ENCODE measurements at regions not wholly inside any gene's neighbourhood (a gene's known extent, or its start where the extent isn't known, plus 50 kb on each side); places are given as distances from the start of the nearest gene placed in this dataset.

DNA sequence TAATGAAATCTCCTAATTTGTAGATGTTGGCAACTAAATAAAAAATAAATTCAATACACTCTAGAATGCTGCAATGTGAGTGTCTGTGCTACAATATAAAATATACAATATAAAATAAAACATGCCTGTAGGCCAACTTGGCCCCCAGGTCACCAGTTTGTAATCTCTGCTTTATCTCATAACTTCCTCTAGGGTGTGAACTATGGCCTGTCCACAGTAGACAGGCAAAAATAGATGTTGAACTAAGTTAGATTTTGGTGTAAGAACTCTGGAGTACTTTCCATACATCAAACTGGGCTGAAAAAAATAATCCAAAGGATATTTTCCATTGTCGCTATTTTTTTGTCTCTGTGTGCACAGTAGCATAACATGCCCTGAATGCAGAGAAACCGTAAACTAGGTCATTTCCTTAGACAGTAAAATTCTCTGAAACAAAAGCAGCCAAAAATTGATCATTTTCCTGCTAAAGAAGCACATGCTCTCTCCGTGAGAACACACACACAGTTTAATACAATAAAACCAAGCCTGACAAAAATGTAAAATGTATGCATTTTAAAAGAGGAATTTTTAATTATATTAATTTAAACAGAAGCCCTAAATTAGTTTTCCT lies 98.5 kb upstream of the ZFP64 start:
- Histone ChIP-seq H3K36me3 (no peaks in the 10 kb centered on the region), H3K4me3 (ENCODE audit: low read depth in 1 of 2, low read length in 1 of 2) (no peak overlapping the region), H3K27ac (no peak overlapping the region), H3K9me3 (no peaks in the 10 kb centered on the region), H3K27me3 (no peaks in the 10 kb centered on the region), H3K4me1 (ENCODE audit: control insufficient read depth in 1 of 2, insufficient read depth in 1 of 2, low read depth in 1 of 2, low read length in 1 of 2) (no peaks in the 10 kb centered on the region)
- TF ChIP-seq, protein P1, sequence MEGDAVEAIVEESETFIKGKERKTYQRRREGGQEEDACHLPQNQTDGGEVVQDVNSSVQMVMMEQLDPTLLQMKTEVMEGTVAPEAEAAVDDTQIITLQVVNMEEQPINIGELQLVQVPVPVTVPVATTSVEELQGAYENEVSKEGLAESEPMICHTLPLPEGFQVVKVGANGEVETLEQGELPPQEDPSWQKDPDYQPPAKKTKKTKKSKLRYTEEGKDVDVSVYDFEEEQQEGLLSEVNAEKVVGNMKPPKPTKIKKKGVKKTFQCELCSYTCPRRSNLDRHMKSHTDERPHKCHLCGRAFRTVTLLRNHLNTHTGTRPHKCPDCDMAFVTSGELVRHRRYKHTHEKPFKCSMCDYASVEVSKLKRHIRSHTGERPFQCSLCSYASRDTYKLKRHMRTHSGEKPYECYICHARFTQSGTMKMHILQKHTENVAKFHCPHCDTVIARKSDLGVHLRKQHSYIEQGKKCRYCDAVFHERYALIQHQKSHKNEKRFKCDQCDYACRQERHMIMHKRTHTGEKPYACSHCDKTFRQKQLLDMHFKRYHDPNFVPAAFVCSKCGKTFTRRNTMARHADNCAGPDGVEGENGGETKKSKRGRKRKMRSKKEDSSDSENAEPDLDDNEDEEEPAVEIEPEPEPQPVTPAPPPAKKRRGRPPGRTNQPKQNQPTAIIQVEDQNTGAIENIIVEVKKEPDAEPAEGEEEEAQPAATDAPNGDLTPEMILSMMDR (IDR thresholded peaks at IDR 0.05) = no peak

DNA sequence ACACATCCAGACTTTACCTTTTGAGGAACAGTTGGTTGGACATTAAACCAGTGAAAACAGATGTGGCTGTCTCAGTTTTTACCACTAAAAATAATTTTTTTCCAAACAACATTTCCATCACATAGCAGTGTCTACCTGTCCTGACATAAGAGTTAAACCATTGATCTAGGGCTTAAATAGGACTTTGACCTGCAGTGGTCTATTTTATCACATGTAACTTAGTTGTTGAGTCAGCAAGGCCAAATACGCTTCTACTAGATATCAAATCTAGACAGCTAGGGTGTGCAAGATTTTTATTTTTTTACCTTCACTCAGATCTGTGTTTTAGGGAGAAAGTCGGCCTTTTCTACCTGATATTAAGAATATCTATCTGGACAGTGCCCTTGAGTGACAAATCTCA lies 88.8 kb upstream of the ZFP64 start:
- TF ChIP-seq, protein P1 (IDR thresholded peaks at IDR 0.05) = no peak
- Histone ChIP-seq H3K4me3 (ENCODE audit: low read depth in 1 of 2, low read length in 1 of 2) (no peak overlapping the region), H3K27me3 (no peaks in the 10 kb centered on the region), H3K4me1 (ENCODE audit: control insufficient read depth in 1 of 2, insufficient read depth in 1 of 2, low read depth in 1 of 2, low read length in 1 of 2) (peaks cover 11 to 17% of the 10 kb centered on the region in 2 experiments), H3K36me3 (no peaks in the 10 kb centered on the region), H3K27ac (no peak overlapping the region), H3K9me3 (no peaks in the 10 kb centered on the region)

DNA sequence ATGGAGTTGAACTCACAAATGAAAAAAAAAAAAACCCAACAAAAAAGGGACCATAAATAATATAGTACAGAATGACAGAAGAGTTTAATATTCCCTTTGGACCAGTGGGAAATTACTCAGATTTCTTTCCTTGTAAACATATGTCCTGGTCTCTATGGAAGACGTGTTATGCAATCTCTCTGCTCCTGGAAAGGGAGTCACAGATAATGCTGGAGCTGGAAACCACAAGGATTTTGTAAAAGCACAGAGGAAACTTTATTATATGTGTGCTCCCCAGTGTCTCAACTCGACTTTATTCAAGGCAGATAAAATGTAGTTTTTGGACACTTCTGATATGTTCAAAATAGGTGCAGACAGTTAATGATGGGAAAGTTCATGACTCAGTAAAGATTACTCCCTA lies 88.1 kb upstream of the ZFP64 start:
- Histone ChIP-seq H3K27me3 (no peaks in the 10 kb centered on the region), H3K4me3 (ENCODE audit: low read depth in 1 of 2, low read length in 1 of 2) (no peak overlapping the region), H3K4me1 (ENCODE audit: control insufficient read depth in 1 of 2, insufficient read depth in 1 of 2, low read depth in 1 of 2, low read length in 1 of 2) (peaks cover 11 to 17% of the 10 kb centered on the region in 2 experiments), H3K36me3 (no peaks in the 10 kb centered on the region), H3K9me3 (no peaks in the 10 kb centered on the region), H3K27ac (no peak overlapping the region)
- TF ChIP-seq, protein P1 (IDR thresholded peaks at IDR 0.05) = no peak

DNA sequence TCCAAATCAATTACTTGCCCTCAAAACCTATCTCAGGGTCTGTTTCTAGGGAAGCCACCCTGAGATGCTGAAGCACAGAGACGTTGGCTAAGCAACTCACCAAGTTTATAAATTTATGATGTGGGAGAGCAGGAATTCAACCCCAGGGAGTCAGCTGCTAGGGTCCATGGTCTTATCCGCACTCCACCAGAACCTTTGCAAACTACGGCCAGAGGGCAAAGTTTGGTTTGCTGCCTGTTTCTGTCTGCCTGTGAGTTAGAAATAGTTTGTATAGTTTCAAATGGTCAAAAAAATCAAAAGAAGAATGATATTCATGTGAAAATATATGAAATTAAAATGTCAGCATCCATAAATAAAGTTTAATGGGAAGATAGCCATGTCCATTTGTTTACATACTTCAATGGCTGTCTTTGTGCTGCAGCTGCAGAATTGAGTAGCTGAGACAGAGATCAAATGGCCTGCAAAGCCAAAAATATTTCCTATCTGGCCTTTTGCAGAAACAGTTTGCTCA lies 83.7 kb upstream of the ZFP64 start:
- H3K36me3 ChIP-seq = no peaks in the 10 kb centered on the region
- H3K27me3 ChIP-seq = no peaks in the 10 kb centered on the region
- H3K4me1 ChIP-seq (ENCODE audit: control insufficient read depth in 1 of 2, insufficient read depth in 1 of 2, low read depth in 1 of 2, low read length in 1 of 2) = no peaks in the 10 kb centered on the region
- no peak overlapping the region for H3K27ac ChIP-seq
- no peaks in the 10 kb centered on the region for H3K9me3 ChIP-seq
- H3K4me3 ChIP-seq (ENCODE audit: low read depth in 1 of 2, low read length in 1 of 2) = no peak overlapping the region
- TF ChIP-seq, protein P1 (IDR thresholded peaks at IDR 0.05) = no peak

DNA sequence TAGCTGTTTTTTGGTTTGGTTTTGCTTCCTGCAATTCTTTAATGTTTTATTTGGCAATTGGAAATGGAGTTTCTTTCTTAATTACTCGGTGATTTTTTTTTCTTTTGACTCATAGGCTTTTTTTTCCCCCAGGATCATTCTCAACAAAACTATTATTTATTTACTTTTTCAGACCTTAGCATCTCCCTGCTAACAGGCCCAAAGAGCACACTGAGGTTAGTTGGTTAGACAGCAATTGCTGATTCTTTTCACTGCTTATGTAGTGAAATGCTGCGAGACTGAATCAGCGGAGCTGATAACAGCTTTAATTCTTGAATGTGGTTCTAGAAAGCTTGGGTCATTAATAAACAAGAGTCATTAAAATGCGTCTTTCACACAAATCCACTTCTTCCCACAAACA lies 79.1 kb upstream of the ZFP64 start:
- no peak overlapping the region for H3K27ac ChIP-seq
- no peaks in the 10 kb centered on the region for H3K36me3 ChIP-seq
- H3K27me3 ChIP-seq = no peaks in the 10 kb centered on the region
- no peaks in the 10 kb centered on the region for H3K9me3 ChIP-seq
- no peak overlapping the region for H3K4me3 ChIP-seq (ENCODE audit: low read depth in 1 of 2, low read length in 1 of 2)
- TF ChIP-seq, protein P1 (IDR thresholded peaks at IDR 0.05) = no peak
- H3K4me1 ChIP-seq (ENCODE audit: control insufficient read depth in 1 of 2, insufficient read depth in 1 of 2, low read depth in 1 of 2, low read length in 1 of 2) = no peaks in the 10 kb centered on the region
